GM12892 (cell line): ENCODE measurements at regions not wholly inside any gene's neighbourhood (a gene's known extent, or its start where the extent isn't known, plus 50 kb on each side); places are given as distances from the start of the nearest gene placed in this dataset.

Source experiments
- POLR2A ChIP-seq: IDR thresholded peaks from 2 replicates; pipeline ENCODE4 v1.6.1; 2011; ENCODE audit warnings: low read depth, low read length, control low read depth
- POLR2AphosphoS5 ChIP-seq: IDR thresholded peaks from 2 replicates; pipeline ENCODE4 v1.6.1; 2011; ENCODE audit warnings: low read depth, low read length, control low read depth
- TAF1 ChIP-seq: IDR thresholded peaks from 2 replicates; pipeline ENCODE4 v1.6.1; 2011; ENCODE audit warnings: low read depth, mild to moderate bottlenecking, control low read depth, low read length, borderline replicate concordance

DNA sequence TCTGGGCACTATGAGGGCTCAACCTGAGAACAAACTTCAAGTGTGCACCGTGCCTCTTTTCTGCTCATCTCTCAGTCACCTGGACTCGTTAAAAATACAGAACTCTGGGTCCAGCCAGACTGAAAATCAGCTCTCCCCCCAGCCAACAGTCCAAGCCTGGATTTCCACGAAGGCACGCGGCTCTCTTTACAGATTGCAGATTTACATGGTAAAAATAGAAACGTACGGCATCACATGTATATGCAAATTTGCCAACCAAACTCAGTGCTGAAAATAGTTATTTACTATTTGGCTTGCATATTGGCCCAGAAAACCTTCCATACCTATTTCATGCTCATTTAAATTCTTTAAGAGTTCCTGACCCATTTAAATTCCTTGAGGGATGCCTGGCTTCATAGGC is 315.8 kb downstream of the MAF start:
- TF ChIP-seq POLR2AphosphoS5 (no peak), POLR2A (no peak), TAF1 (no peak)
